RWPE2 (cell line): ENCODE measurements at regions not wholly inside any gene's neighbourhood (a gene's known extent, or its start where the extent isn't known, plus 50 kb on each side); places are given as distances from the start of the nearest gene placed in this dataset.
A peak's percentile ranks its signal among the peaks of the same experiment; 100 is the strongest.

ENCODE experiments used
- ATAC-seq: fragments of 200-7000 bp; cut with Tn5 transposase; 3 replicates; pipeline ENCODE4 v1.9.1; 2021; ENCODE audit warnings: low read depth
- DNase-seq: peaks from one replicate; pipeline ENCODE4 v3.0.0-alpha.2; 2020; ENCODE audit warnings: low spot score
- H3K27ac ChIP-seq: fragments of 450-650 bp; 2 replicates; pipeline ENCODE4 v1.5.1; 2017; ENCODE audit warnings: mild to moderate bottlenecking; ENCODE audit not compliant: poor library complexity, severe bottlenecking
- H3K27me3 ChIP-seq: fragments of 250-450 bp; sonication (Bioruptor Pico); 2 replicates; pipeline ENCODE4 v1.5.1; 2021; ENCODE audit warnings: mild to moderate bottlenecking, moderate library complexity; ENCODE audit not compliant: insufficient read depth, poor library complexity, severe bottlenecking
- H3K36me3 ChIP-seq: fragments of 250-450 bp; sonication (Bioruptor Pico); 2 replicates; pipeline ENCODE4 v1.5.1; 2020; ENCODE audit warnings: low read depth, mild to moderate bottlenecking, moderate library complexity
- H3K4me1 ChIP-seq: fragments of 250-450 bp; sonication (Bioruptor Pico); 2 replicates; pipeline ENCODE4 v1.5.1; 2021; ENCODE audit warnings: mild to moderate bottlenecking, moderate library complexity; ENCODE audit not compliant: insufficient read depth, poor library complexity, severe bottlenecking
- H3K4me3 ChIP-seq: fragments of 250-450 bp; sonication (Bioruptor Pico); 2 replicates; pipeline ENCODE4 v1.5.1; 2021; ENCODE audit warnings: mild to moderate bottlenecking, moderate library complexity; ENCODE audit not compliant: severe bottlenecking
- H3K9me3 ChIP-seq: fragments of 250-450 bp; sonication (Bioruptor Pico); 2 replicates; pipeline ENCODE4 v1.5.1; 2021; ENCODE audit warnings: mild to moderate bottlenecking, moderate library complexity; ENCODE audit not compliant: severe bottlenecking
- CTCF ChIP-seq: fragments of 450-650 bp; IDR thresholded peaks from one replicate; pipeline ENCODE4 v1.5.1; 2017; ENCODE audit warnings: mild to moderate bottlenecking, moderate library complexity; ENCODE audit not compliant: poor library complexity, severe bottlenecking

GRCh38 chrX:8349816-8350544, 114.7 kb upstream of the VCX3B start:
- no peak overlapping the region for H3K4me3 ChIP-seq
- no peaks in the 10 kb centered on the region for H3K36me3 ChIP-seq
- no peak for ATAC-seq
- no peak for TF ChIP-seq CTCF
- no peak overlapping the region for H3K27ac ChIP-seq
- no peak for DNase-seq
- H3K9me3 ChIP-seq, result no peaks in the 10 kb centered on the region
- H3K27me3 ChIP-seq, result no peaks in the 10 kb centered on the region
- H3K4me1 ChIP-seq, result peaks cover 9% of the 10 kb centered on the region

GRCh38 chrX:8358302-8358701, 106.3 kb upstream of the VCX3B start:
- no peak for TF ChIP-seq CTCF
- H3K4me3 ChIP-seq, result no peak overlapping the region
- no peak overlapping the region for H3K27ac ChIP-seq
- no peaks in the 10 kb centered on the region for H3K4me1 ChIP-seq
- DNase-seq (no peak), ATAC-seq (no peak)
- no peaks in the 10 kb centered on the region for H3K27me3 ChIP-seq
- H3K36me3 ChIP-seq, result no peaks in the 10 kb centered on the region
- no peaks in the 10 kb centered on the region for H3K9me3 ChIP-seq

DNA sequence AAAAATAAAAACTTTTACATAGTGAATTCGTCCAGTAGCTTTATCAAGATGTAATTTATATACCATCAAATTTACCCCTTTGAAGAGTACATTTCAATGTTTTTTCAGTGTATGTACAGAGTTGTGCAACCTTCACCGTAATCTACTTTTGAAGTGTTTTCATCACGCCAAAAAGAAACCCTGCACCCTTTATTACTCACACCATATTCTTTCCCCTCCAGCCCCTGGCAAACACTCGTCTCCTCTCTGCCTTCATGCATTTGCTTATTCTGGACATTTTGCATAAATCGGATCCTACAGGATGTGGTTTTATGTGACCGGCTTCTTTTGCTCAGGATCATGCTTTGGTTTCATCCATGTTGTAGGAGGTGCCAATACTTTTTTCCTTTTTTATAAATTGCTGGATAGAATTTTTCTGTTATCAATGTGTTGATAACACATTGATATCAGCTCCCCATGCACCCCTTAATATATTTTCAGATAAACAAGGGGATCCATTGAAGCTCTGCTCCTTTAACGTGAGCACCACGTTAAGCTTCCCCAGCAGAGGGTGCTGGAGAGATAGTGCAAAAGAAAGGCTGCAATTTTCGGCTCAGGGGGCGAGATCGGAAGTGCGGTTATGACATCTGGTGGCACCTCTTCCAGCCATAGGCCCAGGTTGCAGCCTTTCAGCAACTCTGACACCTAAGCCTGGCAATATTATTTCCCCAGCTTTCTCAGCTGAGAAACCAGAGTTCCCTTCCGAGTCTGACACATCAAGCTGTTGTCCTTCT, 100.1 kb upstream of the VCX3B start:
- TF ChIP-seq CTCF, result peak; percentile 62
- no peak for ATAC-seq
- no peak overlapping the region for H3K27ac ChIP-seq
- no peaks in the 10 kb centered on the region for H3K4me1 ChIP-seq
- no peaks in the 10 kb centered on the region for H3K27me3 ChIP-seq
- no peaks in the 10 kb centered on the region for H3K9me3 ChIP-seq
- no peaks in the 10 kb centered on the region for H3K36me3 ChIP-seq
- DNase-seq, result no peak
- H3K4me3 ChIP-seq, result no peak overlapping the region

- Histone ChIP-seq H3K36me3 (no peaks in the 10 kb centered on the region), H3K27me3 (no peaks in the 10 kb centered on the region), H3K27ac (no peak overlapping the region), H3K4me3 (no peak overlapping the region), H3K9me3 (no peaks in the 10 kb centered on the region), H3K4me1 (no peaks in the 10 kb centered on the region)
- no peak for ATAC-seq
- DNase-seq, result no peak
- TF ChIP-seq CTCF, result no peak
Measured at GRCh38 chrX:8366481-8366880, 98.1 kb upstream of the VCX3B start.
